ENCODE measurements at regions not wholly inside any gene's neighbourhood (a gene's known extent, or its start where the extent isn't known, plus 50 kb on each side); places are given as distances from the start of the nearest gene placed in this dataset.

DNA sequence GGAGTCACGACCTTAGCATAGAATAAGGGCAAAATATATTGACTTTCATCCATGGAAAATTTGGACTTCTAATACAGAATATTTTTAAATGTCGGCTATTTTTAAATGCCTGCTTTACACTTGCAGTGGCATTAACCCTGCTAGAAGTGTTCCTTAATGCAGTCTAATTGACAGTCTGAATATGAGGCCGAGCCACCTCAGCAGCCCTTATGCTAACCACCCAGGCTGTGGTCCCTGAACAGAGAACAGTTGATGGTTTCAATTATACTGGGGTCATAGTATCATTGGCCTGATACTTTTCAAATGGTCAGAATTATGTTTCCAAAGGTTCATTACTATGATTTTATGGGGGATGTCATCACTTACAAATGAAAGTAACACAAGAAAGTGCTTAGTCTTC is 764.7 kb upstream of the SLITRK1 start:
- TF ChIP-seq, protein P1, sequence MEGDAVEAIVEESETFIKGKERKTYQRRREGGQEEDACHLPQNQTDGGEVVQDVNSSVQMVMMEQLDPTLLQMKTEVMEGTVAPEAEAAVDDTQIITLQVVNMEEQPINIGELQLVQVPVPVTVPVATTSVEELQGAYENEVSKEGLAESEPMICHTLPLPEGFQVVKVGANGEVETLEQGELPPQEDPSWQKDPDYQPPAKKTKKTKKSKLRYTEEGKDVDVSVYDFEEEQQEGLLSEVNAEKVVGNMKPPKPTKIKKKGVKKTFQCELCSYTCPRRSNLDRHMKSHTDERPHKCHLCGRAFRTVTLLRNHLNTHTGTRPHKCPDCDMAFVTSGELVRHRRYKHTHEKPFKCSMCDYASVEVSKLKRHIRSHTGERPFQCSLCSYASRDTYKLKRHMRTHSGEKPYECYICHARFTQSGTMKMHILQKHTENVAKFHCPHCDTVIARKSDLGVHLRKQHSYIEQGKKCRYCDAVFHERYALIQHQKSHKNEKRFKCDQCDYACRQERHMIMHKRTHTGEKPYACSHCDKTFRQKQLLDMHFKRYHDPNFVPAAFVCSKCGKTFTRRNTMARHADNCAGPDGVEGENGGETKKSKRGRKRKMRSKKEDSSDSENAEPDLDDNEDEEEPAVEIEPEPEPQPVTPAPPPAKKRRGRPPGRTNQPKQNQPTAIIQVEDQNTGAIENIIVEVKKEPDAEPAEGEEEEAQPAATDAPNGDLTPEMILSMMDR (IDR thresholded peaks at IDR 0.05; ENCODE audit: low read depth, low read length), result no peak
- no peak for DNase-seq (ENCODE audit: extremely low read depth, low read depth)

DNA sequence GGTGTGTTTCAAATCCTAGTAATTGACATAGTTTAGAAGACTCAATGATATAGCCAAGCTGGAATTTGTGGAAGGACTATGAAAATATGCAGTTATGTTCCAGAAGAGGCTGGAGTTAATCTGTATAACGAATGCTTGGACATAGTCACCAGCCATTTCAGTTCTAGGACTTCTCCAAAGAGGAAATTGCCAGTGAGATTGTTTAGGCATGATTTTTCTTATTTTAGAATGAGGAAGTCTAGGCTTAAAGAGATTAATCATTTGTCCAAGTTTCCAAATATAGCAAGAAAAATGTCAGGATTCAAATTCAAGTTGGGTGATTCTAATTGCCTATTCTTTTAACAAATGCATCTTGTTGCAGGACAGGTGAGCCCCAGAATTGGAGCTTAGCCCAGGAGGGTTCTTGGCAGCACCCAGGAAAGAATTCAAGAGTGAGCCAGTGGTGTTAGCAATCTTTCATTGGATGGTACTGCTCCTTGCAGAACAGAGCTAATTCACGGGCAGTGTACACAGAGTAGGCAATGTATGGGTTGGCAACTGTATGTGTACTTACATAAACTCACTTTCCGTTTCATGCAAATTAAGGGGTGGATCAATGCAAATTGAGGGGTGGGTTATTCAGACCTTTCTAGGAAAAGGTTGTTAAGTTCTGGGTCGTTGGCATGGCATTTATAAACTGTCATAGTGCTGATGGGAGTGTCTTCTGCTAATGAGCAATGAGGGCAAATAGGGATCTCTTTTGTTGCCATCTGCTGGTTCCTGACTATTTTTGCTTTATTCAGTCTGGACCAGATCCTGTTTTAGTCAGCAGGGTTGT is 763.1 kb upstream of the SLITRK1 start:
- TF ChIP-seq, protein P1 (IDR thresholded peaks at IDR 0.05; ENCODE audit: low read depth, low read length), result no peak; the same call in 1 of the 2 replicates
- DNase-seq (ENCODE audit: extremely low read depth, low read depth), result peak; percentile 34

DNA sequence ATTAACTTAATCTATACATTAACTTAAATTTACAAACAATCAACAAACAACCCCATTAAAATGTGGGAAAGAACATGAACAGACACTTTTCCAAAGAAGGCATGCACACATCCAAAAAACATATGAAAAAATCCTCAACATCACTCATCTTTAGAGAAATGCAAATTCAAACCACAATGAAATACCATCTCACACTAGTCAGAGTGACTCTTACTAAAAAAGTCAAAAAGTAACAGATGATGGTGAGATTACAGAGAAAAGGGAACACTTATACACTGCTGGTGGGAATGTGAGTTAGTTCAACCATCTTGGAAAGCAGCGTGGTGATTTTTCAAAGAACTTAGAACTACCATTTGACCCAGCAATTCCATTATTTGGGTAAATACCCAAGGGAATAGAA is 759.2 kb upstream of the SLITRK1 start:
- DNase-seq (ENCODE audit: extremely low read depth, low read depth), result no peak
- TF ChIP-seq, protein P1 (IDR thresholded peaks at IDR 0.05; ENCODE audit: low read depth, low read length), result no peak

DNA sequence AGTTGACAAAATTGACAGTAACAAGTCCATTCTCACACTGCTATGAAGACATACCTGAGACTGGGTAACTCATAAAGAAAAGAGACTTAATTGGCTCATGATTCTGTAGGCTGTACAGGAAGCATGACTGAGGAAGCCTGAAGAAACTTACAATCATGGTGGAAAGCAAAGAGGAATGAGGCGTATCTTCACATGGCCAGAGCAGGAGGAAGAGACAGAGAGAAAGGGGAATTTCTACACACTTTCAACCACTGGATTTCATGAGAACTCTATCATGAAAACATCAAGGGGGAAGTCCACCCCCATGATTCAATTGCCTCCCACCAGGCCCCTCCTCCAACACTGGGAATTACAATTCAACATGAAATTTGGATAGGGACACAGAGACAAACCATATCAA is 758.4 kb upstream of the SLITRK1 start:
- no peak for DNase-seq (ENCODE audit: extremely low read depth, low read depth)
- TF ChIP-seq, protein P1 (IDR thresholded peaks at IDR 0.05; ENCODE audit: low read depth, low read length), result no peak

DNA sequence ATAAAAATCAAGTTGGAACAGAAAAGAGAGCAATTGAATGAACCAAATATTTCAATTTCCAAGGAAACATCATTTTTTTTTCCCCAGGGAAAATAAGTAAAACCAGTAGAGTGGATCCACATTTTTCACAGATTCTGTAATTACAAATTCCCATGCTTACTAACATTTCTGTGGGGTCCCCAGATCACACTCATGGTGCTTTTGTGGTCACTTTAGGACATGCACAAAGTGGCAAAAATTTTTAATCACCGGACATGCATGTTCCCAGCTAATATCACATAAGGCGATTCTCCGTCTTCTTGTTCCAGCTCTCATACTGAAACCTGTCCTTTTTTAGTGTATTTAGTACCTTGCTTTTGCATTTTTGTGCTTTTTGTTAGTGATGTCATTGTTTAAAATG is 748.2 kb upstream of the SLITRK1 start:
- TF ChIP-seq, protein P1 (IDR thresholded peaks at IDR 0.05; ENCODE audit: low read depth, low read length), result no peak
- no peak for DNase-seq (ENCODE audit: extremely low read depth, low read depth)

DNA sequence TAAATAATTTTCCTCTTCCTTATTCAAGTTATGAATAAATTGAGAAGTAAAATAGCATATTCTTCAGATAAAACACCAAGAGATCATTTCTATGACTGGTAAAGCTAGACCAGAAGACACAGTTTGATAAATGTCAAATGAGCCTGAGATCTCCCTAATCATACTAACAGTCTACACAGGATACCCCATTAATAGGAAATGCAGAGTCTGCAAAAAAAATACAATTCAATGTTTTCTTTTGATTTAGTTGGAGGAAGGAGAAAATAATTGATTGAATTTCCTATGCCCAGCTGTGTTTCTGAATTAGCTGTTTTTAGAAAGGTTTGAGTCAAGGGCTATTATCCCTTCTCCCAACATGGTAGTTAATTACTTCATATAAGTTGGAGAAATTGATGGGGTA is 734.6 kb upstream of the SLITRK1 start:
- DNase-seq (ENCODE audit: extremely low read depth, low read depth), result no peak
- TF ChIP-seq, protein P1 (IDR thresholded peaks at IDR 0.05; ENCODE audit: low read depth, low read length), result no peak

DNA sequence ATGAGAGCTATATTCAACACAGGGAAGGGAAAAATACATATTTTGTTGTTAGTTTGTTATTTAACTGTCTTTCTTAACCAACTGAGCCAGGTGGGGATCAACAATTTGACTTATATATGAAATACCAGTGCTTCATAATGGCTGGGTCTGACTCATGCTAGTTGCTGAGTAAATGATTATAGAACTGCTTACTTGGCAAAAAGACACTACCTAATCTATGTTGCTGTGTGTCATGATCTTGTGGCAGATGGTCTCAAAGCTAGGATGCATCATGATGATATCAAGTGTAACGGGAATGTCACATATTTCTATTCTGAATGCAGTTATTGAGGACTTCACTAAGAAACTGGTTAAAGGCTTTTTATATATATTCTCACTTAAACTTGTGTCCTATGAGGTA is 727.4 kb upstream of the SLITRK1 start:
- TF ChIP-seq, protein P1 (IDR thresholded peaks at IDR 0.05; ENCODE audit: low read depth, low read length), result no peak
- DNase-seq (ENCODE audit: extremely low read depth, low read depth), result no peak

All from AG09319 (cell line).